ENCODE measurements at regions not wholly inside any gene's neighbourhood (a gene's known extent, or its start where the extent isn't known, plus 50 kb on each side); places are given as distances from the start of the nearest gene placed in this dataset.

DNA sequence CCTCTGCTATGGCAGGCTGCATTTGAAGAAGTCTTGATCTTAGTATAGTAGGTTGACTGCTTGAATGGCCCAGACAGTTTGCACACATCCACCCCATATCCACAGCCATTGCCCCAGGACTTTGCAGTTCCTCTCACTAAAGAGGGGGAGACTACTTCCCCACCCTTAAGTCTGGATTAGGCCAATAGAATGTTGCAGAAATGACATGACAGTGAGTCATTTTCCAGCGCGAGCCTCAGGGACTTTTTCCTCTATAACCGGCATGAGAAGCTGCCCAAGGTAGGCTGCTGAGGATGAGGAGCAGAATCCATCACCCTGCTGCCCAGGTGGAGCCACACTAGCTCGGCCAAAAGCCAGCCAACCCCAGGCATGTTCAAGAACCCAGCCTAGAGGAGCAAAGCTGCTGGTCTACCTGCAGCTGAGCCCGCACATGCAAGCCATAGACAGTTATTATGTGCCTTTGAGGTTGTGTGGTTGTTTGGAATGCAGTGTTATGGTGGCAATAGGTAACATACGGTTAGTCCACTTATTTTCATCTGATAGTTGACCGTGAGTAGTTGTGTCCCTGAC is 113.9 kb downstream of the TLE3 start:
- Histone ChIP-seq H3K36me3 (ENCODE audit: insufficient read depth, low read length) (no peaks in the 10 kb centered on the region), H3K9me3 (ENCODE audit: insufficient read depth, low read depth, low read length) (no peaks in the 10 kb centered on the region), H3K4me1 (ENCODE audit: insufficient read depth, low read length, poor library complexity, severe bottlenecking) (no peaks in the 10 kb centered on the region), H2AFZ (ENCODE audit: low read length) (no peak overlapping the region), H3K4me3 (ENCODE audit: low read length, poor library complexity, severe bottlenecking) (no peak overlapping the region), H3K9me2 (replicated peaks; ENCODE audit: low read depth, low read length) (no peaks in the 10 kb centered on the region), H3K79me2 (ENCODE audit: insufficient read depth, low read length) (no peaks in the 10 kb centered on the region), H3K27me3 (ENCODE audit: insufficient read depth, low read length, poor library complexity, severe bottlenecking) (no peaks in the 10 kb centered on the region), H3K4me2 (ENCODE audit: low read depth, low read length, poor library complexity, severe bottlenecking) (no peak overlapping the region), H3F3A (ENCODE audit: low read depth) (no peaks in the 10 kb centered on the region), H3K9ac (ENCODE audit: low read depth, low read length, poor library complexity, severe bottlenecking) (no peak overlapping the region), H4K20me1 (ENCODE audit: insufficient read depth, low read length, poor library complexity, severe bottlenecking) (no peaks in the 10 kb centered on the region)
- TF ChIP-seq CTCF (conservative IDR thresholded peaks at IDR 0.05; ENCODE audit: low read length) (no peak), EZH2phosphoT487 (IDR thresholded peaks at IDR 0.05; ENCODE audit: borderline replicate concordance) (no peak)

DNA sequence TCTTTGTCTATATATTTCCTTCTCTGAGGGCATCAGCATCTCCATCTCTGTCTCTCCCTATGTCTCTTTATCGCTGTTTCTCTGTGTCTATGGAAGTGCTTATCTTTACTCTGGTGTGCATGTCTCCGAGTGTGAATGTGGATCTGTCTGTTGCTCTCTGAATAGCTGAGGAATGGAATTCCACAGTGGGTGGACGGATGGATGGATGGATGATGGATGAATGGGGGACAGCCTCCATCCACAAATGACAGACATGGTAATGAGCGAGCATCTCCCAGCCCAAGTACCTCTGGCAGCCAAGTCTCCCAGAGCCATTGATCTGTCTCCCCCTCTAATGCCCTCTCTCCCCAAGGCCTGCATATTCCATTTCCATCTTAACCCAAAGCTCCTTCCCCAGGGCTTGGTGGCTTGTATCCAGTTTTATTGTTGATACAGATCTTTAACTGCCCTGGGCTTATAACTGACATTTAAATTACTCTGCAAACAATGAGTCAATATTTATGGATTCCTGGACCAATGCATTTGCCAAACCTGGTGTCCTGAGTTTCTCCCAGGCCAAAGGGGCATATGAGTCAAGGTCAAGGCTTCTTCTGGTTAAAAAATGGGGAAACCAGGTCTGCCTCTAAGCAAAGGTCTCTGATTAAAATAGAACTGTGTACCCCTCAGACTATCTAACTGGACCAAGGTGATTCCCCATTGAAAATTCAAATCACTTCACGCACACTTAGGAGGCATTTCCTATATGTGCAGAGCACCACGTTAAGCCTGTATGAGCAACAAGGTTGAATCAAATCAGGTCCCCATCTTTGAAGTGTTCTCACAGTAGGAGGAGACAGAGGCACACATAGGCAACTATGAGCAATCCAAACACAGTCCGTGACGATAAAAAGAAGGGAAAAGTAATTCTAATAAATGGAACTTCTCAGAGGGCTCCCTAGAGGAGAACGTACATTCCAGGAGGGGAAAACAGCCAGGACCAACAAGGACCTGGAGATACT is 109.9 kb downstream of the TLE3 start:
- no peaks in the 10 kb centered on the region for H3K9me3 ChIP-seq (ENCODE audit: insufficient read depth, low read depth, low read length)
- H3K4me1 ChIP-seq (ENCODE audit: insufficient read depth, low read length, poor library complexity, severe bottlenecking), result no peaks in the 10 kb centered on the region
- no peaks in the 10 kb centered on the region for H3F3A ChIP-seq (ENCODE audit: low read depth)
- H2AFZ ChIP-seq (ENCODE audit: low read length), result no peak overlapping the region
- no peak for TF ChIP-seq EZH2phosphoT487 (IDR thresholded peaks at IDR 0.05; ENCODE audit: borderline replicate concordance)
- no peak for TF ChIP-seq CTCF (conservative IDR thresholded peaks at IDR 0.05; ENCODE audit: low read length)
- no peak overlapping the region for H3K4me2 ChIP-seq (ENCODE audit: low read depth, low read length, poor library complexity, severe bottlenecking)
- H3K9me2 ChIP-seq (replicated peaks; ENCODE audit: low read depth, low read length), result no peaks in the 10 kb centered on the region
- no peak overlapping the region for H3K4me3 ChIP-seq (ENCODE audit: low read length, poor library complexity, severe bottlenecking)
- no peak overlapping the region for H3K9ac ChIP-seq (ENCODE audit: low read depth, low read length, poor library complexity, severe bottlenecking)
- no peaks in the 10 kb centered on the region for H3K27me3 ChIP-seq (ENCODE audit: insufficient read depth, low read length, poor library complexity, severe bottlenecking)
- no peaks in the 10 kb centered on the region for H3K79me2 ChIP-seq (ENCODE audit: insufficient read depth, low read length)
- H3K36me3 ChIP-seq (ENCODE audit: insufficient read depth, low read length), result no peaks in the 10 kb centered on the region
- H4K20me1 ChIP-seq (ENCODE audit: insufficient read depth, low read length, poor library complexity, severe bottlenecking), result no peaks in the 10 kb centered on the region

DNA sequence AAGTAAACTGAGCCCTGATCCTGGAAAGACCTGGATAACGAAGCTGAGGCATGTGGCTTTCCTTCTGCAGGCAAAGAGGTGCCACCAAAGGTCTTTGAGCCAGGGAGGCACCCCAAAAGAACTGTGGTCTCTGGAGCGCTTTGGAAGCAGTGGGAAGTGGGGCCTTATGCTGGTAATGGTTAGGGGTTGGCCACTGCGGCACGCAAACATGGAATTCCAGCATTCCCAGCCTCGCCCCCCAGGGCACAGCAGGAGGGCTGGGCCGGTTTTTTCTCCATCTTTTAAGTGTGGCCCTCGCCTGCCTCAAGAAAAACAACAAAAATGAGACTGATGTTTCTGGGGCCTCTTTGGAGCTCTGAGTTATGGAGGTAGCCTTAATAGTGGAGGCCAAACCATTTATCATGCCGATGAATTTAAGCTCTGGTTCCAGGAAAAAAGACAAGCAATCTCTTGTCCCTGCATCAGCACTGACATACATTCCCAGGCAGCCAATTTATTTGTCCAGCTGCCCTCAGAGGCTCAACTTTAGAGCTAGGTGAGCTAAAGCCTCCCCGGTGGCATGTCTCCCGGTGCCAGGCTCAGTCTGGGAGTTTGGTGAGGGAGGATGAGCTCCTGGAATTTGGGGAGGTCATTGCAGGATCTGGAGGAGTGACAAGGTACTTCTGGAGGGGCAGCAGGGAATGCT is 109.0 kb downstream of the TLE3 start:
- Histone ChIP-seq H3K9me2 (replicated peaks; ENCODE audit: low read depth, low read length) (no peaks in the 10 kb centered on the region), H3K9me3 (ENCODE audit: insufficient read depth, low read depth, low read length) (no peaks in the 10 kb centered on the region), H3K4me1 (ENCODE audit: insufficient read depth, low read length, poor library complexity, severe bottlenecking) (no peaks in the 10 kb centered on the region)

More for the DNA sequence above, 109.0 kb downstream of the TLE3 start:
- Histone ChIP-seq H3K4me3 (ENCODE audit: low read length, poor library complexity, severe bottlenecking) (no peak overlapping the region), H3K36me3 (ENCODE audit: insufficient read depth, low read length) (no peaks in the 10 kb centered on the region), H3F3A (ENCODE audit: low read depth) (no peaks in the 10 kb centered on the region), H4K20me1 (ENCODE audit: insufficient read depth, low read length, poor library complexity, severe bottlenecking) (no peaks in the 10 kb centered on the region), H2AFZ (ENCODE audit: low read length) (no peak overlapping the region), H3K9ac (ENCODE audit: low read depth, low read length, poor library complexity, severe bottlenecking) (no peak overlapping the region), H3K4me2 (ENCODE audit: low read depth, low read length, poor library complexity, severe bottlenecking) (no peak overlapping the region), H3K27me3 (ENCODE audit: insufficient read depth, low read length, poor library complexity, severe bottlenecking) (no peaks in the 10 kb centered on the region), H3K79me2 (ENCODE audit: insufficient read depth, low read length) (no peaks in the 10 kb centered on the region)
- TF ChIP-seq CTCF (conservative IDR thresholded peaks at IDR 0.05; ENCODE audit: low read length) (no peak), EZH2phosphoT487 (IDR thresholded peaks at IDR 0.05; ENCODE audit: borderline replicate concordance) (no peak)

Measured in Loucy (cell line).